ENCODE measurements at regions not wholly inside any gene's neighbourhood (a gene's known extent, or its start where the extent isn't known, plus 50 kb on each side); places are given as distances from the start of the nearest gene placed in this dataset.

DNA sequence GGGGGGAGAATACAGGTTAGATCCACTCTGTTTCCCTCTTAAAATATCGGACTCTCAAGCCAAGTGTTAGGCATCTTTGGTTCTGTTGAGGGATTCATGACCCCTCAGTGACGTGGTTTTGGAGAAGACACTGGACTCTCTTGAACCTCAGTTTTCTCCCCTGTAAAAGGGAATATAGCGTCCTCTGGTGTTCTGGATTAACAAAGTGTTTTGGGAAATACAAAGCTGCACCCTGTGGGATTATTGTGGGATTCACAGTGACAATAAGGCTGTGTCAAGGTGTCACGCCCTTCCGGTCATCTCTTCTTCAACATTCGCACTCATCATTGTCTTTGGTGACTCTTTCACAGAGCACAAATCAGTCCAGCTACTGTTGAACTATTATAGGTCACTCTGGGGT lies 139.0 kb downstream of the IRX1 start:
- no peak for TF ChIP-seq CTCF (IDR thresholded peaks at IDR 0.05)
- no peak for TF ChIP-seq POLR2AphosphoS5 (IDR thresholded peaks at IDR 0.05)
- TF ChIP-seq POLR2A (IDR thresholded peaks at IDR 0.05): no peak
